Heart left ventricle (tissue), 16 donors: ENCODE measurements at regions not wholly inside any gene's neighbourhood (a gene's known extent, or its start where the extent isn't known, plus 50 kb on each side); places are given as distances from the start of the nearest gene placed in this dataset.
A peak's percentile ranks its signal among the peaks of the same experiment; 100 is the strongest.
"Not testable (repeated sequence)": the region's sequence is repeated elsewhere in the genome, so short reads cannot be mapped to it uniquely, and the experiment has no call there.

Experiments used
- ATAC-seq, 4 donors: fragments of 200-7000 bp; cut with Tn5 transposase; one replicate each; pipeline ENCODE4 v1.9.1; 2020 to 2022; ENCODE audit warnings: moderate library complexity in 4 of 4, mild to moderate bottlenecking in 3 of 4, moderate number of reproducible peaks in 1 of 4
- DNase-seq, 5 donors: peaks; one replicate each; pipeline ENCODE4 v3.0.0-alpha.2; 2020
- H3K27ac ChIP-seq, 12 donors: fragments of 200-600 bp; sonication (generic) in 4 of 12; one replicate each; pipeline versions ENCODE4 v1.5.0 to v1.8.0; 2016 to 2022; ENCODE audit warnings: mild to moderate bottlenecking in 2 of 12
- H3K27me3 ChIP-seq, 9 donors: fragments of 200-600 bp; sonication (generic) in 2 of 9; one replicate each; pipeline versions ENCODE4 v1.5.1 to v1.8.0; 2016 to 2022; ENCODE audit warnings: mild to moderate bottlenecking in 3 of 9
- H3K36me3 ChIP-seq, 9 donors: fragments of 200-600 bp; sonication (generic) in 2 of 9; one replicate each; pipeline versions ENCODE4 v1.5.0 to v1.8.0; 2018 to 2022; ENCODE audit warnings: mild to moderate bottlenecking in 2 of 9
- H3K4me1 ChIP-seq, 12 donors: fragments of 200-600 bp; sonication (generic) in 4 of 12; one replicate each; pipeline versions ENCODE4 v1.5.0 to v1.8.0; 2016 to 2022; ENCODE audit warnings: mild to moderate bottlenecking in 3 of 12
- H3K4me3 ChIP-seq, 12 donors: fragments of 200-600 bp; sonication (generic) in 4 of 12; one replicate each; pipeline versions ENCODE4 v1.5.0 to v1.8.0; 2017 to 2022; ENCODE audit warnings: mild to moderate bottlenecking in 9 of 12, moderate library complexity in 4 of 12
- H3K9me3 ChIP-seq, 12 donors: fragments of 200-600 bp; sonication (generic) in 4 of 12; one replicate each; pipeline versions ENCODE4 v1.5.0 to v1.8.0; 2016 to 2022; ENCODE audit warnings: mild to moderate bottlenecking in 1 of 12
- POLR2A ChIP-seq, 2 donors: fragments of 450-650 bp; IDR thresholded peaks; one replicate each; pipeline ENCODE4 v1.6.1; 2017; ENCODE audit warnings: antibody characterized with exemption in 2 of 2, mild to moderate bottlenecking in 2 of 2, moderate library complexity in 2 of 2
- WGBS, 4 donors: extraction: QIAGEN DNeasy Blood & Tissue Kit in 2 of 4; methylation state at CpG; one replicate each; pipeline versions ENCODE4 v1.1.5 to v1.1.7; 2013 to 2018; 5-methylcytosine and 5-hydroxymethylcytosine counted together
- intact Hi-C, 10 donors: fragments of 100-400 bp; cut with DNase I; formaldehyde crosslinking; loops; one replicate each; pipeline versions ENCODE4 v1.11.1 to v1.14.2; 2022
- donor health status: ischemic (EF 13 %, LVEDD 7.1; RV severe dilation, severe dysfunction).
- donor health status: healthy with polysubstance abuse.
- donor health status: DM: no; HTN: yes; CAD: no.
- donor health status: DM: no; HTN: no; CAD: no.
- donor health status: ischemic (EF 25% LVEDD 6.9; RV normal size, moderate dysfunction).
- donor health status: ischemic (EF 25% LVEDD 5.7; RV mildly dilated, moderate dysfunction).
- donor health status: healthy.
- donor health status: DM: yes; HTN: yes; CAD: no.
- donor health status: ischemic (EF 35%, LVEDD 5.7; RV mildly dilated, moderate dysfunction).
- donor health status: nonischemic (EF 11% LVEDD 7.7; RV severe dilation, severe dysfunction).
- donor health status: DM: yes; HTN: yes; CAD: no.
- donor health status: PGD.
- donor health status: ischemic (EF 29% LVEDD 5.4; RV normal size, mild dysfunction).
- donor health status: nonischemic (EF 23%, LVEDD 6.1; RV moderate dilation, normal function).

GRCh38 chr9:41075671-41076070 is 52.8 kb downstream of the FOXD4L6 start:
- 52 to 88% (median 84%) methylated on average over 1 of the region's 1 CpG for WGBS, 4 donors
- DNase-seq, H3K9me3 ChIP-seq, H3K4me3 ChIP-seq, ATAC-seq, H3K36me3 ChIP-seq, intact Hi-C loops: not testable (repeated sequence)
- Histone ChIP-seq H3K27ac (peak overlapping the region in 2 of 12 donors; percentile 80 to 90), H3K27me3 (peaks cover 0 to 20% (median 0%) of the 10 kb centered on the region in 9 donors), H3K4me1 (peaks cover 0 to 13% (median 0%) of the 10 kb centered on the region in 12 donors)

- H3K4me1 ChIP-seq = peaks cover 0 to 13% (median 0%) of the 10 kb centered on the region in 12 donors
- H3K9me3 ChIP-seq, H3K36me3 ChIP-seq, intact Hi-C loops: not testable (repeated sequence)
- ATAC-seq (peak; percentile 80 to 85 (median 84)), DNase-seq (peak; percentile 27 to 74 (median 43))
- H3K4me3 ChIP-seq = peak overlapping the region; percentile 44 to 88 (median 70)
- H3K27ac ChIP-seq = peak overlapping the region in 11 of 12 donors; percentile 26 to 90 (median 72)
- H3K27me3 ChIP-seq = peaks cover 0 to 20% (median 0%) of the 10 kb centered on the region in 9 donors
- TF ChIP-seq POLR2A (IDR thresholded peaks at IDR 0.05) = peak in 1 of 2 donors; percentile 24
- 1 to 6% (median 3%) methylated on average over 45 to 63 of the region's 63 CpGs for WGBS, 4 donors
Observed at GRCh38 chr9:41074356-41074942, 54.0 kb downstream of the FOXD4L6 start.

- H3K27me3 ChIP-seq = peaks cover 0 to 20% (median 0%) of the 10 kb centered on the region in 9 donors
- DNase-seq, H3K36me3 ChIP-seq, intact Hi-C loops, H3K9me3 ChIP-seq: not testable (repeated sequence)
- ATAC-seq = peak in 3 of 4 donors; percentile 23 to 37 (median 29)
- peak overlapping the region in 8 of 12 donors; percentile 52 to 90 (median 73) for H3K27ac ChIP-seq
- peaks cover 0 to 13% (median 0%) of the 10 kb centered on the region in 12 donors for H3K4me1 ChIP-seq
- WGBS, 4 donors = 14 to 37% (median 18%) methylated on average over 27 to 38 of the region's 39 CpGs
- peak overlapping the region; percentile 44 to 88 (median 70) for H3K4me3 ChIP-seq
Observed at GRCh38 chr9:41073471-41074243, 54.8 kb downstream of the FOXD4L6 start.

- ATAC-seq = peak in 3 of 4 donors; percentile 77 to 80 (median 78)
- DNase-seq, intact Hi-C loops, H3K36me3 ChIP-seq, H3K27ac ChIP-seq, H3K27me3 ChIP-seq, H3K4me3 ChIP-seq, H3K4me1 ChIP-seq, H3K9me3 ChIP-seq: not testable (repeated sequence)
- WGBS, 4 donors = 18 to 27% (median 21%) methylated on average over 8 of the region's 8 CpGs
Observed at GRCh38 chr9:41064125-41064795, 64.2 kb downstream of the FOXD4L6 start.

GRCh38 chr9:41063243-41063642 is 65.2 kb downstream of the FOXD4L6 start:
- intact Hi-C loops, H3K27me3 ChIP-seq: not testable (repeated sequence)
- WGBS, 4 donors = 88 to 95% (median 94%) methylated on average over 5 of the region's 5 CpGs

GRCh38 chr9:41059603-41060002 is 68.9 kb downstream of the FOXD4L6 start:
- intact Hi-C loops, H3K27ac ChIP-seq, H3K36me3 ChIP-seq, ATAC-seq, H3K9me3 ChIP-seq, H3K4me1 ChIP-seq, DNase-seq, H3K27me3 ChIP-seq, H3K4me3 ChIP-seq: not testable (repeated sequence)
- WGBS, 4 donors = 82 to 100% (median 88%) methylated on average over 1 of the region's 1 CpG

More at GRCh38 chr9:41063243-41063642, 65.2 kb downstream of the FOXD4L6 start:
- not testable (repeated sequence) for H3K27ac ChIP-seq, H3K36me3 ChIP-seq, DNase-seq, H3K4me3 ChIP-seq, ATAC-seq, H3K9me3 ChIP-seq, H3K4me1 ChIP-seq

GRCh38 chr9:41053666-41054363 is 74.7 kb downstream of the FOXD4L6 start:
- 71 to 83% (median 76%) methylated on average over 3 to 4 of the region's 4 CpGs for WGBS, 4 donors
- intact Hi-C loops, ATAC-seq: not testable (repeated sequence)

GRCh38 chr9:41048672-41049071 is 79.8 kb downstream of the FOXD4L6 start:
- ATAC-seq, H3K4me1 ChIP-seq, H3K4me3 ChIP-seq, H3K27me3 ChIP-seq, intact Hi-C loops, H3K9me3 ChIP-seq, DNase-seq, H3K27ac ChIP-seq: not testable (repeated sequence)
- peaks cover 0 to 19% (median 0%) of the 10 kb centered on the region in 9 donors for H3K36me3 ChIP-seq
- 70 to 97% (median 83%) methylated on average over 2 of the region's 2 CpGs; no CpG with 5 or more reads in 1 of the 4 donors for WGBS, 4 donors

More at GRCh38 chr9:41053666-41054363, 74.7 kb downstream of the FOXD4L6 start:
- H3K4me3 ChIP-seq, H3K9me3 ChIP-seq, H3K27ac ChIP-seq, H3K27me3 ChIP-seq, H3K36me3 ChIP-seq, H3K4me1 ChIP-seq, DNase-seq: not testable (repeated sequence)

- H3K27ac ChIP-seq, intact Hi-C loops, ATAC-seq, H3K4me1 ChIP-seq, H3K9me3 ChIP-seq, H3K4me3 ChIP-seq, DNase-seq, H3K27me3 ChIP-seq: not testable (repeated sequence)
- peaks cover 0 to 19% (median 0%) of the 10 kb centered on the region in 9 donors for H3K36me3 ChIP-seq
Observed at GRCh38 chr9:41047792-41048191, 80.7 kb downstream of the FOXD4L6 start.

- H3K4me1 ChIP-seq, H3K9me3 ChIP-seq, DNase-seq, H3K27ac ChIP-seq, H3K4me3 ChIP-seq, intact Hi-C loops, H3K27me3 ChIP-seq: not testable (repeated sequence)
- ATAC-seq = peak in 1 of 4 donors; percentile 16
- 85 to 90% (median 88%) methylated on average over 2 of the region's 2 CpGs for WGBS, 4 donors
- peaks cover 0 to 35% (median 7%) of the 10 kb centered on the region in 9 donors for H3K36me3 ChIP-seq
Observed at GRCh38 chr9:41044930-41045329, 83.6 kb downstream of the FOXD4L6 start.
